ENCODE measurements at regions not wholly inside any gene's neighbourhood (a gene's known extent, or its start where the extent isn't known, plus 50 kb on each side); places are given as distances from the start of the nearest gene placed in this dataset.

DNA sequence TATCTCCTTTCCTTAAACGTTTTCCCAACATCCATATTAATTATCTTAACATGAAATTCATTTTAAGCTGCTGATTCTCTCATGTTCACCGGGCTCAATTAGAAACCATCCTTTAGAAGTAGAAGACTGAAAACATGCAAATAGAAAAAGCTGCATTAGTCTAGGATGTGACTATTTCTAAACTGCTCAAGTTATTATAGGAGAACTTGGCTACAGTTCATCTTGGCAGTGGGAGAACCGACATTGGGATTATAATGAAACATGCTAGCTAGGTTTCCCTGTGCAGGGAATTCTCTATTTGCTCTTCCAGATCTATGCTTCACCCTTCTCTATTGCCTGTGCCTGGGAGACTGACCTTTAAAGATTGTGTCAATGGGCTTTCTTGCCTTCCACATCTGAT lies 151.0 kb upstream of the PPARGC1A start:
- H3K9me3 Mint-ChIP-seq: peaks cover 0 to 2% (median 0%) of the 10 kb centered on the region in 7 donors
- Histone ChIP-seq H3K9me3 (replicated peaks in 1 of 2; ENCODE audit: control insufficient read depth in 1 of 2, insufficient read depth in 1 of 2, low read length in 2 of 2) (no peaks in the 10 kb centered on the region), H3K4me2 (replicated peaks; ENCODE audit: extremely low read depth, low read length, poor library complexity, severe bottlenecking) (no peak overlapping the region), H3K4me3 (replicated peaks in 1 of 3; ENCODE audit: low read depth in 2 of 3, low read length in 3 of 3) (no peak overlapping the region), H3K36me3 (replicated peaks in 1 of 2; ENCODE audit: control insufficient read depth in 1 of 2, insufficient read depth in 2 of 2, low read length in 2 of 2) (no peaks in the 10 kb centered on the region), H2AFZ (ENCODE audit: insufficient read depth, low read depth, low read length, poor library complexity, severe bottlenecking) (no peak overlapping the region), H3K9ac (ENCODE audit: insufficient read depth, low read length, poor library complexity, severe bottlenecking) (no peak overlapping the region), H3K4me1 (ENCODE audit: control insufficient read depth in 1 of 2, insufficient read depth in 2 of 2, low read length in 2 of 2) (no peaks in the 10 kb centered on the region), H3K27ac (ENCODE audit: low read depth in 1 of 2, low read length in 2 of 2) (no peak overlapping the region), H3K79me2 (ENCODE audit: insufficient read depth, low read length) (no peaks in the 10 kb centered on the region), H3K27me3 (ENCODE audit: control insufficient read depth in 2 of 2, insufficient read depth in 2 of 2, low read length in 2 of 2) (no peaks in the 10 kb centered on the region), H4K20me1 (ENCODE audit: insufficient read depth, low read length) (no peaks in the 10 kb centered on the region)
- H3K36me3 Mint-ChIP-seq: no peaks in the 10 kb centered on the region
- H3K27ac Mint-ChIP-seq: no peak overlapping the region
- 67% methylated on average over 1 of the region's 3 CpGs for WGBS (ENCODE audit: insufficient coverage)
- H3K27me3 Mint-ChIP-seq (ENCODE audit: low read depth in 3 of 3): no peaks in the 10 kb centered on the region
- DNase-seq: no peak
- H3K4me1 Mint-ChIP-seq: no peaks in the 10 kb centered on the region
- no peak overlapping the region for H3K4me3 Mint-ChIP-seq
- intact Hi-C loops (cut with micrococcal nuclease): no loop called here
- TF ChIP-seq, protein P1, sequence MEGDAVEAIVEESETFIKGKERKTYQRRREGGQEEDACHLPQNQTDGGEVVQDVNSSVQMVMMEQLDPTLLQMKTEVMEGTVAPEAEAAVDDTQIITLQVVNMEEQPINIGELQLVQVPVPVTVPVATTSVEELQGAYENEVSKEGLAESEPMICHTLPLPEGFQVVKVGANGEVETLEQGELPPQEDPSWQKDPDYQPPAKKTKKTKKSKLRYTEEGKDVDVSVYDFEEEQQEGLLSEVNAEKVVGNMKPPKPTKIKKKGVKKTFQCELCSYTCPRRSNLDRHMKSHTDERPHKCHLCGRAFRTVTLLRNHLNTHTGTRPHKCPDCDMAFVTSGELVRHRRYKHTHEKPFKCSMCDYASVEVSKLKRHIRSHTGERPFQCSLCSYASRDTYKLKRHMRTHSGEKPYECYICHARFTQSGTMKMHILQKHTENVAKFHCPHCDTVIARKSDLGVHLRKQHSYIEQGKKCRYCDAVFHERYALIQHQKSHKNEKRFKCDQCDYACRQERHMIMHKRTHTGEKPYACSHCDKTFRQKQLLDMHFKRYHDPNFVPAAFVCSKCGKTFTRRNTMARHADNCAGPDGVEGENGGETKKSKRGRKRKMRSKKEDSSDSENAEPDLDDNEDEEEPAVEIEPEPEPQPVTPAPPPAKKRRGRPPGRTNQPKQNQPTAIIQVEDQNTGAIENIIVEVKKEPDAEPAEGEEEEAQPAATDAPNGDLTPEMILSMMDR (IDR thresholded peaks at IDR 0.05): no peak

DNA sequence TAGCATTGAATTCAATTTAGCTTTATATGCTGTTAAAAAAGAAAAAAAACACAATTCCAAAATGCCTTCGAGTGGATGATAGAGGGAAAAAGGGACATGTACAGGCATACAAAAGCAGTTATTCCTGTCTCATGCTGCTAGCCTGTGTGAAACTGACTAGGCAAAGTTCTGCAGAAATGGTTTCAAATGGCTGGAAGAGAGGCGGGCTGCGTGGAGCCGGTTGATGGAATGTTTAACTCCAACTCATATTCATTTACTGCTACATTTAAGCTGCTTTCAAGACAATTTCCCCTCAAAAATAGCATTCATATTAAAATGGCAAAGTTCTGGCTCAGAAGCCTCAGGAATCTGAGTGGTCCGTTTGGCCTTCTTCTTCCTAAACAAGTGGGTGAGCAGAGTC lies 143.8 kb upstream of the PPARGC1A start:
- 95% methylated on average over 3 of the region's 5 CpGs for WGBS (ENCODE audit: insufficient coverage)
- DNase-seq: no peak
- Histone ChIP-seq H2AFZ (ENCODE audit: insufficient read depth, low read depth, low read length, poor library complexity, severe bottlenecking) (no peak overlapping the region), H3K36me3 (replicated peaks in 1 of 2; ENCODE audit: control insufficient read depth in 1 of 2, insufficient read depth in 2 of 2, low read length in 2 of 2) (no peaks in the 10 kb centered on the region), H3K27ac (ENCODE audit: low read depth in 1 of 2, low read length in 2 of 2) (no peak overlapping the region), H3K4me2 (replicated peaks; ENCODE audit: extremely low read depth, low read length, poor library complexity, severe bottlenecking) (no peak overlapping the region), H4K20me1 (ENCODE audit: insufficient read depth, low read length) (no peaks in the 10 kb centered on the region), H3K9me3 (replicated peaks in 1 of 2; ENCODE audit: control insufficient read depth in 1 of 2, insufficient read depth in 1 of 2, low read length in 2 of 2) (no peaks in the 10 kb centered on the region), H3K79me2 (ENCODE audit: insufficient read depth, low read length) (no peaks in the 10 kb centered on the region), H3K4me3 (replicated peaks in 1 of 3; ENCODE audit: low read depth in 2 of 3, low read length in 3 of 3) (no peak overlapping the region), H3K9ac (ENCODE audit: insufficient read depth, low read length, poor library complexity, severe bottlenecking) (no peak overlapping the region), H3K27me3 (ENCODE audit: control insufficient read depth in 2 of 2, insufficient read depth in 2 of 2, low read length in 2 of 2) (no peaks in the 10 kb centered on the region), H3K4me1 (ENCODE audit: control insufficient read depth in 1 of 2, insufficient read depth in 2 of 2, low read length in 2 of 2) (no peaks in the 10 kb centered on the region)
- intact Hi-C loops (cut with micrococcal nuclease): no loop called here
- Mint-ChIP-seq H3K27ac (no peak overlapping the region), H3K4me3 (no peak overlapping the region), H3K36me3 (no peaks in the 10 kb centered on the region), H3K27me3 (ENCODE audit: low read depth in 3 of 3) (peaks cover 0 to 1% (median 0%) of the 10 kb centered on the region in 3 donors), H3K4me1 (no peaks in the 10 kb centered on the region), H3K9me3 (no peaks in the 10 kb centered on the region)
- TF ChIP-seq, protein P1 (IDR thresholded peaks at IDR 0.05): no peak

Data from CD14-positive monocyte (primary cell).